Stimulated activated naive CD8-positive, alpha-beta T cell treated with anti-CD3 and anti-CD28 coated beads, Interleukin-15, Interleukin-2, amounts not matched to agents 100 ng/mL and 50 ng/mL, for 24 hours (primary cell): ENCODE measurements at regions not wholly inside any gene's neighbourhood (a gene's known extent, or its start where the extent isn't known, plus 50 kb on each side); places are given as distances from the start of the nearest gene placed in this dataset.

Source experiments
- H3K27ac Mint-ChIP-seq: one replicate; pipeline ENCODE4 v1.8.0; 2021; ENCODE audit warnings: mild to moderate bottlenecking, mixed read lengths
- H3K27me3 Mint-ChIP-seq: one replicate; pipeline ENCODE4 v1.8.0; 2021; ENCODE audit warnings: mixed read lengths
- H3K36me3 Mint-ChIP-seq: one replicate; pipeline ENCODE4 v1.8.0; 2021; ENCODE audit warnings: low read depth, mixed read lengths
- H3K4me1 Mint-ChIP-seq: one replicate; pipeline ENCODE4 v1.8.0; 2021; ENCODE audit warnings: low read depth, mixed read lengths
- H3K4me3 Mint-ChIP-seq: one replicate; pipeline ENCODE4 v1.8.0; 2021; ENCODE audit warnings: mild to moderate bottlenecking, mixed read lengths
- H3K9me3 Mint-ChIP-seq: one replicate; pipeline ENCODE4 v1.8.0; 2021; ENCODE audit warnings: mixed read lengths

GRCh38 chr3:177589911-177590381 is 392.7 kb upstream of the TBL1XR1 start:
- peak overlapping the region; percentile 59 for H3K27ac Mint-ChIP-seq
- H3K4me3 Mint-ChIP-seq = no peak overlapping the region
- H3K27me3 Mint-ChIP-seq = no peaks in the 10 kb centered on the region
- peaks cover 45% of the 10 kb centered on the region for H3K4me1 Mint-ChIP-seq
- H3K36me3 Mint-ChIP-seq = no peaks in the 10 kb centered on the region
- peaks cover 5% of the 10 kb centered on the region for H3K9me3 Mint-ChIP-seq

- H3K9me3 Mint-ChIP-seq = peaks cover 5% of the 10 kb centered on the region
- no peak overlapping the region for H3K4me3 Mint-ChIP-seq
- H3K36me3 Mint-ChIP-seq = no peaks in the 10 kb centered on the region
- no peaks in the 10 kb centered on the region for H3K27me3 Mint-ChIP-seq
- H3K4me1 Mint-ChIP-seq = peaks cover 53% of the 10 kb centered on the region
- H3K27ac Mint-ChIP-seq = no peak overlapping the region
Measured at GRCh38 chr3:177590826-177591225, 393.5 kb upstream of the TBL1XR1 start.

- no peaks in the 10 kb centered on the region for H3K27me3 Mint-ChIP-seq
Measured at GRCh38 chr3:177591379-177591778, 394.1 kb upstream of the TBL1XR1 start.

GRCh38 chr3:177594096-177594495 is 396.8 kb upstream of the TBL1XR1 start:
- Mint-ChIP-seq H3K4me3 (no peak overlapping the region), H3K4me1 (peaks cover 81% of the 10 kb centered on the region), H3K9me3 (no peaks in the 10 kb centered on the region), H3K27ac (peak overlapping the region; percentile 38), H3K36me3 (no peaks in the 10 kb centered on the region), H3K27me3 (no peaks in the 10 kb centered on the region)

More at GRCh38 chr3:177591379-177591778, 394.1 kb upstream of the TBL1XR1 start:
- peaks cover 5% of the 10 kb centered on the region for H3K9me3 Mint-ChIP-seq
- H3K4me1 Mint-ChIP-seq = peaks cover 58% of the 10 kb centered on the region
- no peaks in the 10 kb centered on the region for H3K36me3 Mint-ChIP-seq
- H3K27ac Mint-ChIP-seq = no peak overlapping the region
- H3K4me3 Mint-ChIP-seq = no peak overlapping the region

GRCh38 chr3:177595530-177596188 is 398.4 kb upstream of the TBL1XR1 start:
- Mint-ChIP-seq H3K4me3 (no peak overlapping the region), H3K27me3 (no peaks in the 10 kb centered on the region), H3K27ac (no peak overlapping the region), H3K36me3 (no peaks in the 10 kb centered on the region), H3K9me3 (no peaks in the 10 kb centered on the region), H3K4me1 (peaks cover 82% of the 10 kb centered on the region)

- H3K4me1 Mint-ChIP-seq = peaks cover 81% of the 10 kb centered on the region
- H3K9me3 Mint-ChIP-seq = no peaks in the 10 kb centered on the region
- no peak overlapping the region for H3K4me3 Mint-ChIP-seq
- H3K27ac Mint-ChIP-seq = no peak overlapping the region
- H3K36me3 Mint-ChIP-seq = no peaks in the 10 kb centered on the region
- no peaks in the 10 kb centered on the region for H3K27me3 Mint-ChIP-seq
Measured at GRCh38 chr3:177596248-177596815, 399.1 kb upstream of the TBL1XR1 start.

GRCh38 chr3:177596816-177597271 is 399.6 kb upstream of the TBL1XR1 start:
- Mint-ChIP-seq H3K4me1 (peaks cover 79% of the 10 kb centered on the region), H3K4me3 (no peak overlapping the region), H3K27ac (peak overlapping the region; percentile 99), H3K9me3 (no peaks in the 10 kb centered on the region), H3K27me3 (no peaks in the 10 kb centered on the region), H3K36me3 (no peaks in the 10 kb centered on the region)

GRCh38 chr3:177597311-177598096 is 400.2 kb upstream of the TBL1XR1 start:
- Mint-ChIP-seq H3K9me3 (no peaks in the 10 kb centered on the region), H3K27me3 (no peaks in the 10 kb centered on the region), H3K4me3 (peak overlapping the region; percentile 72), H3K36me3 (no peaks in the 10 kb centered on the region), H3K27ac (peak overlapping the region; percentile 99), H3K4me1 (peaks cover 79% of the 10 kb centered on the region)

GRCh38 chr3:177598097-177598833 is 401.0 kb upstream of the TBL1XR1 start:
- H3K9me3 Mint-ChIP-seq = no peaks in the 10 kb centered on the region
- peak overlapping the region; percentile 99 for H3K27ac Mint-ChIP-seq
- no peaks in the 10 kb centered on the region for H3K27me3 Mint-ChIP-seq
- H3K4me3 Mint-ChIP-seq = peak overlapping the region; percentile 72
- H3K4me1 Mint-ChIP-seq = peaks cover 84% of the 10 kb centered on the region
- H3K36me3 Mint-ChIP-seq = no peaks in the 10 kb centered on the region

- H3K36me3 Mint-ChIP-seq = no peaks in the 10 kb centered on the region
- peak overlapping the region; percentile 22 for H3K27ac Mint-ChIP-seq
- no peaks in the 10 kb centered on the region for H3K27me3 Mint-ChIP-seq
- H3K4me3 Mint-ChIP-seq = no peak overlapping the region
- no peaks in the 10 kb centered on the region for H3K9me3 Mint-ChIP-seq
- peaks cover 85% of the 10 kb centered on the region for H3K4me1 Mint-ChIP-seq
Measured at GRCh38 chr3:177599326-177599725, 402.0 kb upstream of the TBL1XR1 start.

- peaks cover 85% of the 10 kb centered on the region for H3K4me1 Mint-ChIP-seq
- H3K4me3 Mint-ChIP-seq = no peak overlapping the region
- H3K27ac Mint-ChIP-seq = peak overlapping the region; percentile 22
- H3K27me3 Mint-ChIP-seq = no peaks in the 10 kb centered on the region
- no peaks in the 10 kb centered on the region for H3K36me3 Mint-ChIP-seq
- H3K9me3 Mint-ChIP-seq = no peaks in the 10 kb centered on the region
Measured at GRCh38 chr3:177599837-177600236, 402.6 kb upstream of the TBL1XR1 start.

GRCh38 chr3:177600411-177600810 is 403.1 kb upstream of the TBL1XR1 start:
- no peaks in the 10 kb centered on the region for H3K9me3 Mint-ChIP-seq
- H3K4me3 Mint-ChIP-seq = no peak overlapping the region
- peaks cover 81% of the 10 kb centered on the region for H3K4me1 Mint-ChIP-seq
- no peaks in the 10 kb centered on the region for H3K27me3 Mint-ChIP-seq
- H3K36me3 Mint-ChIP-seq = no peaks in the 10 kb centered on the region
- H3K27ac Mint-ChIP-seq = no peak overlapping the region

- no peaks in the 10 kb centered on the region for H3K36me3 Mint-ChIP-seq
- H3K9me3 Mint-ChIP-seq = no peaks in the 10 kb centered on the region
- H3K27me3 Mint-ChIP-seq = no peaks in the 10 kb centered on the region
- H3K4me1 Mint-ChIP-seq = peaks cover 74% of the 10 kb centered on the region
- no peak overlapping the region for H3K27ac Mint-ChIP-seq
- no peak overlapping the region for H3K4me3 Mint-ChIP-seq
Measured at GRCh38 chr3:177601152-177601551, 403.9 kb upstream of the TBL1XR1 start.

GRCh38 chr3:177602601-177603147 is 405.4 kb upstream of the TBL1XR1 start:
- H3K27ac Mint-ChIP-seq = peak overlapping the region; percentile 69
- H3K4me3 Mint-ChIP-seq = no peak overlapping the region
- no peaks in the 10 kb centered on the region for H3K36me3 Mint-ChIP-seq
- H3K4me1 Mint-ChIP-seq = peaks cover 65% of the 10 kb centered on the region
- no peaks in the 10 kb centered on the region for H3K9me3 Mint-ChIP-seq
- no peaks in the 10 kb centered on the region for H3K27me3 Mint-ChIP-seq
